Breast epithelium (tissue), 4 donors: ENCODE measurements at regions not wholly inside any gene's neighbourhood (a gene's known extent, or its start where the extent isn't known, plus 50 kb on each side); places are given as distances from the start of the nearest gene placed in this dataset.

Source experiments
- DNase-seq, 2 donors: peaks; one replicate each; pipeline ENCODE4 v3.0.0-alpha.2; 2019; ENCODE audit warnings: low spot score in 2 of 2
- H3K27ac ChIP-seq, 2 donors: fragments of 200-600 bp; sonication (generic) in 1 of 2; one replicate each; pipeline ENCODE4 v1.5.1; 2016 to 2019; ENCODE audit warnings: mild to moderate bottlenecking in 1 of 2
- H3K27me3 ChIP-seq, 2 donors: fragments of 200-600 bp; sonication (generic) in 1 of 2; one replicate each; pipeline versions ENCODE4 v1.5.1 to v1.6.0; 2017 to 2019; ENCODE audit warnings: control low read depth in 1 of 2, mild to moderate bottlenecking in 1 of 2
- H3K36me3 ChIP-seq: fragments of 200-600 bp; one replicate; pipeline ENCODE4 v1.5.1; 2019
- H3K4me1 ChIP-seq, 2 donors: fragments of 200-600 bp; sonication (generic); one replicate each; pipeline ENCODE4 v1.5.1; 2016 to 2019; ENCODE audit warnings: control low read depth in 1 of 2
- H3K4me3 ChIP-seq, 3 donors: fragments of 200-600 bp; sonication (generic); 1 replicate in 2 of 3; 2 replicates in 1 of 3; pipeline ENCODE4 v1.5.1; 2016 to 2019; ENCODE audit warnings: mild to moderate bottlenecking in 3 of 3, moderate library complexity in 2 of 3
- H3K9me3 ChIP-seq, 2 donors: fragments of 200-600 bp; sonication (generic) in 1 of 2; one replicate each; pipeline ENCODE4 v1.5.1; 2016 to 2019; ENCODE audit warnings: control low read depth in 1 of 2
- CTCF ChIP-seq, 3 donors: fragments of 450-650 bp; IDR thresholded peaks; one replicate each; pipeline ENCODE4 v1.5.1; 2016 to 2017; ENCODE audit warnings: antibody characterized with exemption in 3 of 3, mild to moderate bottlenecking in 3 of 3, moderate library complexity in 3 of 3
- POLR2A ChIP-seq: fragments of 450-650 bp; IDR thresholded peaks from one replicate; pipeline ENCODE4 v1.6.1; 2016; ENCODE audit warnings: antibody characterized with exemption, mild to moderate bottlenecking, moderate library complexity
- POLR2AphosphoS5 ChIP-seq, 3 donors: sonication (generic); formaldehyde crosslinking; IDR thresholded peaks; one replicate each; pipeline ENCODE4 v1.6.1; 2017; ENCODE audit warnings: antibody characterized with exemption in 3 of 3
- intact Hi-C: fragments of 100-400 bp; cut with DNase I; formaldehyde crosslinking; loops from one replicate; pipeline ENCODE4 v1.15.1; 2023; ENCODE audit warnings: low total_unique reads

- Histone ChIP-seq H3K9me3 (no peaks in the 10 kb centered on the region), H3K27ac (no peak overlapping the region), H3K27me3 (no peaks in the 10 kb centered on the region), H3K36me3 (no peaks in the 10 kb centered on the region), H3K4me3 (no peak overlapping the region), H3K4me1 (no peaks in the 10 kb centered on the region)
- TF ChIP-seq CTCF (IDR thresholded peaks at IDR 0.05) = no peak
- no peak for TF ChIP-seq POLR2A
- no peak for TF ChIP-seq POLR2AphosphoS5 (IDR thresholded peaks at IDR 0.05)
- no peak for DNase-seq
- intact Hi-C loops = no loop called here
Observed at GRCh38 chr18:33951031-33951430, 273.7 kb downstream of the NOL4 start.

- Histone ChIP-seq H3K4me3 (no peak overlapping the region), H3K27ac (no peak overlapping the region), H3K9me3 (no peaks in the 10 kb centered on the region), H3K27me3 (no peaks in the 10 kb centered on the region), H3K36me3 (no peaks in the 10 kb centered on the region), H3K4me1 (no peaks in the 10 kb centered on the region)
- no peak for TF ChIP-seq CTCF (IDR thresholded peaks at IDR 0.05)
- no peak for TF ChIP-seq POLR2AphosphoS5 (IDR thresholded peaks at IDR 0.05)
- TF ChIP-seq POLR2A = no peak
- intact Hi-C loops = no loop called here
- no peak for DNase-seq
Observed at GRCh38 chr18:33946336-33946735, 278.4 kb downstream of the NOL4 start.

GRCh38 chr18:33944493-33944892 lies 280.2 kb downstream of the NOL4 start:
- Histone ChIP-seq H3K4me1 (no peaks in the 10 kb centered on the region), H3K36me3 (no peaks in the 10 kb centered on the region), H3K9me3 (no peaks in the 10 kb centered on the region), H3K4me3 (no peak overlapping the region), H3K27ac (no peak overlapping the region), H3K27me3 (no peaks in the 10 kb centered on the region)
- TF ChIP-seq CTCF (IDR thresholded peaks at IDR 0.05) (no peak), POLR2A (no peak), POLR2AphosphoS5 (IDR thresholded peaks at IDR 0.05) (no peak)
- DNase-seq = no peak
- intact Hi-C loops = no loop called here

GRCh38 chr18:33937270-33937816 lies 287.4 kb downstream of the NOL4 start:
- intact Hi-C loops = no loop called here
- no peaks in the 10 kb centered on the region for H3K36me3 ChIP-seq
- no peak overlapping the region for H3K27ac ChIP-seq
- no peak for DNase-seq
- no peaks in the 10 kb centered on the region for H3K27me3 ChIP-seq
- no peak for TF ChIP-seq CTCF (IDR thresholded peaks at IDR 0.05)
- no peak for TF ChIP-seq POLR2AphosphoS5 (IDR thresholded peaks at IDR 0.05)
- no peak for TF ChIP-seq POLR2A
- no peaks in the 10 kb centered on the region for H3K4me1 ChIP-seq
- H3K4me3 ChIP-seq = no peak overlapping the region
- H3K9me3 ChIP-seq = peaks cover 0 to 5% of the 10 kb centered on the region in 2 donors

- Histone ChIP-seq H3K4me3 (no peak overlapping the region), H3K27ac (no peak overlapping the region), H3K36me3 (no peaks in the 10 kb centered on the region), H3K27me3 (no peaks in the 10 kb centered on the region), H3K9me3 (peaks cover 0 to 5% of the 10 kb centered on the region in 2 donors), H3K4me1 (no peaks in the 10 kb centered on the region)
- intact Hi-C loops = no loop called here
- DNase-seq = no peak
- TF ChIP-seq POLR2AphosphoS5 (IDR thresholded peaks at IDR 0.05) = no peak
- no peak for TF ChIP-seq CTCF (IDR thresholded peaks at IDR 0.05)
- no peak for TF ChIP-seq POLR2A
Observed at GRCh38 chr18:33934258-33934657, 290.5 kb downstream of the NOL4 start.
